NT2/D1 (cell line): ENCODE measurements at regions not wholly inside any gene's neighbourhood (a gene's known extent, or its start where the extent isn't known, plus 50 kb on each side); places are given as distances from the start of the nearest gene placed in this dataset.

Source experiments
- DNase-seq: peaks from one replicate; pipeline ENCODE4 v3.0.0-alpha.2; 2011; ENCODE audit warnings: low read depth, low spot score
- H3K27me3 ChIP-seq: 2 replicates; pipeline ENCODE4 v1.6.0; 2011; ENCODE audit warnings: mild to moderate bottlenecking; ENCODE audit not compliant: insufficient read length, insufficient read depth
- H3K36me3 ChIP-seq: 2 replicates; pipeline ENCODE4 v1.6.1; 2011; ENCODE audit warnings: mild to moderate bottlenecking, low read length, mixed read lengths; ENCODE audit not compliant: insufficient read depth, insufficient read length
- H3K4me1 ChIP-seq: 2 replicates; pipeline ENCODE4 v1.5.1; 2011; ENCODE audit not compliant: insufficient read depth, insufficient read length
- H3K4me3 ChIP-seq: 2 replicates; pipeline ENCODE4 v1.5.1; 2011; ENCODE audit warnings: low read depth; ENCODE audit not compliant: insufficient read length
- H3K9ac ChIP-seq: 2 replicates; pipeline ENCODE4 v1.6.0; 2011; ENCODE audit warnings: low read depth; ENCODE audit not compliant: insufficient read length
- H3K9me3 ChIP-seq: 2 replicates; pipeline ENCODE4 v1.5.1; 2011; ENCODE audit warnings: mild to moderate bottlenecking, low read length; ENCODE audit not compliant: insufficient read depth
- SUZ12 ChIP-seq: IDR thresholded peaks from 2 replicates; pipeline ENCODE4 v1.6.1; 2011; ENCODE audit not compliant: insufficient read length, insufficient read depth; ENCODE audit errors: extremely low read depth
- YY1 ChIP-seq: IDR thresholded peaks from 2 replicates; pipeline ENCODE4 v1.6.1; 2011; ENCODE audit not compliant: insufficient read length, insufficient read depth
- ZNF274 ChIP-seq: IDR thresholded peaks from 2 replicates; pipeline ENCODE4 v1.6.1; 2011; ENCODE audit warnings: mild to moderate bottlenecking, low read depth, low read length

- no peaks in the 10 kb centered on the region for H3K36me3 ChIP-seq
- peak overlapping the region; percentile 36 for H3K9ac ChIP-seq
- no peak for DNase-seq
- H3K4me1 ChIP-seq = peaks cover 32% of the 10 kb centered on the region
- no peaks in the 10 kb centered on the region for H3K27me3 ChIP-seq
- TF ChIP-seq SUZ12 = no peak
- no peak for TF ChIP-seq YY1
- TF ChIP-seq ZNF274 = no peak
- H3K9me3 ChIP-seq = peaks cover 7% of the 10 kb centered on the region; the same call in 1 of the 2 replicates
- H3K4me3 ChIP-seq = no peak overlapping the region
These were observed 238.0 kb upstream of the CIBAR2 start for GRCh38 chr16:85350146-85350728.

GRCh38 chr16:85350973-85351372 lies 238.7 kb upstream of the CIBAR2 start:
- Histone ChIP-seq H3K9ac (no peak overlapping the region), H3K36me3 (no peaks in the 10 kb centered on the region), H3K9me3 (peaks cover 7% of the 10 kb centered on the region; the same call in 1 of the 2 replicates), H3K4me3 (no peak overlapping the region), H3K4me1 (peaks cover 33% of the 10 kb centered on the region), H3K27me3 (no peaks in the 10 kb centered on the region)
- TF ChIP-seq ZNF274 (no peak), SUZ12 (no peak), YY1 (no peak)
- no peak for DNase-seq

GRCh38 chr16:85353013-85353412 lies 240.7 kb upstream of the CIBAR2 start:
- H3K27me3 ChIP-seq = no peaks in the 10 kb centered on the region
- no peak for DNase-seq
- no peak overlapping the region for H3K9ac ChIP-seq
- peaks cover 35% of the 10 kb centered on the region for H3K4me1 ChIP-seq
- H3K9me3 ChIP-seq = peaks cover 7% of the 10 kb centered on the region; the same call in 1 of the 2 replicates
- no peaks in the 10 kb centered on the region for H3K36me3 ChIP-seq
- no peak overlapping the region for H3K4me3 ChIP-seq
- TF ChIP-seq YY1 (no peak), ZNF274 (no peak), SUZ12 (no peak)

- DNase-seq = no peak
- peaks cover 42% of the 10 kb centered on the region for H3K4me1 ChIP-seq
- TF ChIP-seq ZNF274 (no peak), YY1 (no peak), SUZ12 (no peak)
- no peaks in the 10 kb centered on the region for H3K36me3 ChIP-seq
- peaks cover 7% of the 10 kb centered on the region; the same call in 1 of the 2 replicates for H3K9me3 ChIP-seq
- H3K27me3 ChIP-seq = no peaks in the 10 kb centered on the region
- no peak overlapping the region for H3K9ac ChIP-seq
- H3K4me3 ChIP-seq = no peak overlapping the region
These were observed 241.8 kb upstream of the CIBAR2 start for GRCh38 chr16:85353839-85354685.

- H3K4me3 ChIP-seq = no peak overlapping the region
- peaks cover 7% of the 10 kb centered on the region; the same call in 1 of the 2 replicates for H3K9me3 ChIP-seq
- no peak for DNase-seq
- no peaks in the 10 kb centered on the region for H3K27me3 ChIP-seq
- H3K4me1 ChIP-seq = peaks cover 36% of the 10 kb centered on the region
- TF ChIP-seq YY1 (no peak), SUZ12 (no peak), ZNF274 (no peak)
- peak overlapping the region; percentile 57 for H3K9ac ChIP-seq
- no peaks in the 10 kb centered on the region for H3K36me3 ChIP-seq
These were observed 242.6 kb upstream of the CIBAR2 start for GRCh38 chr16:85354686-85355514.

GRCh38 chr16:85355515-85355837 lies 243.2 kb upstream of the CIBAR2 start:
- no peak overlapping the region for H3K4me3 ChIP-seq
- no peaks in the 10 kb centered on the region for H3K27me3 ChIP-seq
- H3K4me1 ChIP-seq = peaks cover 31% of the 10 kb centered on the region
- H3K36me3 ChIP-seq = no peaks in the 10 kb centered on the region
- peaks cover 7% of the 10 kb centered on the region; the same call in 1 of the 2 replicates for H3K9me3 ChIP-seq
- H3K9ac ChIP-seq = peak overlapping the region; percentile 57
- TF ChIP-seq YY1 (no peak), ZNF274 (no peak), SUZ12 (no peak)
- no peak for DNase-seq
